Fibroblast of lung (primary cell): ENCODE measurements at regions not wholly inside any gene's neighbourhood (a gene's known extent, or its start where the extent isn't known, plus 50 kb on each side); places are given as distances from the start of the nearest gene placed in this dataset.

Experiments used
- DNase-seq, 2 donors: peaks; one replicate each; pipeline versions ENCODE4 v3.0.0 to v3.0.0-alpha.2; 2010; ENCODE audit warnings: low read depth in 2 of 2
- H2AFZ ChIP-seq: 2 replicates; pipeline ENCODE4 v1.5.1; 2012; ENCODE audit warnings: low read length, control low read depth, inconsistent platforms
- H3K27ac ChIP-seq: 2 replicates; pipeline ENCODE4 v1.5.1; 2011; ENCODE audit warnings: low read length, control low read depth; ENCODE audit not compliant: insufficient read depth
- H3K27me3 ChIP-seq: 2 replicates; pipeline ENCODE4 v1.5.1; 2011; ENCODE audit warnings: mild to moderate bottlenecking, low read length; ENCODE audit not compliant: control insufficient read depth, insufficient read depth
- H3K36me3 ChIP-seq: 2 replicates; pipeline ENCODE4 v1.5.1; 2011; ENCODE audit warnings: low read length; ENCODE audit not compliant: control insufficient read depth, insufficient read depth
- H3K4me1 ChIP-seq: 2 replicates; pipeline ENCODE4 v1.5.1; 2011; ENCODE audit warnings: low read length; ENCODE audit not compliant: control insufficient read depth, insufficient read depth; ENCODE audit errors: extremely low read depth
- H3K4me2 ChIP-seq: 2 replicates; pipeline ENCODE4 v1.5.1; 2011; ENCODE audit warnings: low read length, control low read depth; ENCODE audit not compliant: insufficient read depth; ENCODE audit errors: extremely low read depth
- H3K4me3 ChIP-seq, 4 experiments: fragments of 200-600 bp in 1 of 4; sonication (generic) in 1 of 4; replicated peaks in 1 of 4; 2 replicates each; pipeline ENCODE4 v1.5.1; 2011 to 2016; ENCODE audit warnings: low read length in 4 of 4, low read depth in 3 of 4, mild to moderate bottlenecking in 3 of 4, control low read depth in 2 of 4, inconsistent platforms in 1 of 4, mixed read lengths in 1 of 4; ENCODE audit not compliant: insufficient read depth in 1 of 4; ENCODE audit errors: control extremely low read depth in 1 of 4
- H3K79me2 ChIP-seq: 2 replicates; pipeline ENCODE4 v1.5.1; 2012; ENCODE audit warnings: mild to moderate bottlenecking, low read length, inconsistent platforms; ENCODE audit not compliant: control insufficient read depth, insufficient read depth
- H3K9ac ChIP-seq: 2 replicates; pipeline ENCODE4 v1.5.1; 2011; ENCODE audit warnings: mild to moderate bottlenecking, low read length, control low read depth; ENCODE audit not compliant: insufficient read depth
- H3K9me3 ChIP-seq: 2 replicates; pipeline ENCODE4 v1.5.1; 2012; ENCODE audit warnings: low read depth, low read length; ENCODE audit not compliant: control insufficient read depth, insufficient read depth
- H4K20me1 ChIP-seq: 2 replicates; pipeline ENCODE4 v1.5.1; 2011; ENCODE audit warnings: low read length; ENCODE audit not compliant: control insufficient read depth, insufficient read depth; ENCODE audit errors: extremely low read depth
- EZH2 ChIP-seq: IDR thresholded peaks from 2 replicates; pipeline ENCODE4 v1.5.1; 2012; ENCODE audit warnings: low read length, control low read depth, mild to moderate bottlenecking; ENCODE audit errors: missing control alignments
- TF ChIP-seq, protein P1 (sequence below), 2 donors: IDR thresholded peaks in 1 of 2; conservative IDR thresholded peaks in 1 of 2; 1 replicate in 1 of 2; 2 replicates in 1 of 2; pipeline ENCODE4 v1.5.1; 2011 to 2012; ENCODE audit warnings: low read length in 2 of 2, control low read depth in 1 of 2, inconsistent platforms in 1 of 2, low read depth in 1 of 2, mild to moderate bottlenecking in 1 of 2

DNA sequence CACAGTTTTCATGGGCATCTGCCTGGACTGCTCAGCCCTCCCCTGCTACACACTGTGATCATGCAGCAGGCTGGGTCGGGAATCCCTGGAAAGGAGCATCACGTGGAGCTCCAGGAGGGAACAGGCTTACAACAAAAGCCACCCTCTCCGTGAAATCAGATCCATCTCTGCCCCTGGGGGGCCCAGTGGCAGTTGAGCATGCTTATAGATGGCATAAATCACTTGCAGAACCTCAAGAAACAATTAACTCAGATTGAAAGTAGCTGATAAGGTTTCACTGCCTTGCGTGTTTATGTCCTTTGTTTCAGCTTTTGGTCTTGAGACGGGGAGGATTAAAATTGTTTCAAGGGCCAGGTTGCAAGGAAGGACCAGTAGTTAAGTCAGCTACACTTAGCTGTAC lies 354.8 kb upstream of the MEIS1 start:
- H3K9ac ChIP-seq, result no peak overlapping the region
- no peak for DNase-seq
- TF ChIP-seq, protein P1, sequence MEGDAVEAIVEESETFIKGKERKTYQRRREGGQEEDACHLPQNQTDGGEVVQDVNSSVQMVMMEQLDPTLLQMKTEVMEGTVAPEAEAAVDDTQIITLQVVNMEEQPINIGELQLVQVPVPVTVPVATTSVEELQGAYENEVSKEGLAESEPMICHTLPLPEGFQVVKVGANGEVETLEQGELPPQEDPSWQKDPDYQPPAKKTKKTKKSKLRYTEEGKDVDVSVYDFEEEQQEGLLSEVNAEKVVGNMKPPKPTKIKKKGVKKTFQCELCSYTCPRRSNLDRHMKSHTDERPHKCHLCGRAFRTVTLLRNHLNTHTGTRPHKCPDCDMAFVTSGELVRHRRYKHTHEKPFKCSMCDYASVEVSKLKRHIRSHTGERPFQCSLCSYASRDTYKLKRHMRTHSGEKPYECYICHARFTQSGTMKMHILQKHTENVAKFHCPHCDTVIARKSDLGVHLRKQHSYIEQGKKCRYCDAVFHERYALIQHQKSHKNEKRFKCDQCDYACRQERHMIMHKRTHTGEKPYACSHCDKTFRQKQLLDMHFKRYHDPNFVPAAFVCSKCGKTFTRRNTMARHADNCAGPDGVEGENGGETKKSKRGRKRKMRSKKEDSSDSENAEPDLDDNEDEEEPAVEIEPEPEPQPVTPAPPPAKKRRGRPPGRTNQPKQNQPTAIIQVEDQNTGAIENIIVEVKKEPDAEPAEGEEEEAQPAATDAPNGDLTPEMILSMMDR (conservative IDR thresholded peaks at IDR 0.05 in 1 of 2, IDR thresholded peaks at IDR 0.05 in 1 of 2; ENCODE audit: low read depth in 1 of 2, low read length in 2 of 2), result no peak
- no peak for TF ChIP-seq EZH2
- H3K4me1 ChIP-seq, result no peaks in the 10 kb centered on the region
- no peaks in the 10 kb centered on the region for H3K9me3 ChIP-seq
- H3K4me2 ChIP-seq, result no peak overlapping the region
- no peaks in the 10 kb centered on the region for H3K36me3 ChIP-seq
- H3K79me2 ChIP-seq, result no peaks in the 10 kb centered on the region
- H3K27ac ChIP-seq, result no peak overlapping the region
- no peak overlapping the region for H2AFZ ChIP-seq
- H3K4me3 ChIP-seq, result no peak overlapping the region
- H4K20me1 ChIP-seq, result no peaks in the 10 kb centered on the region
- no peaks in the 10 kb centered on the region for H3K27me3 ChIP-seq

DNA sequence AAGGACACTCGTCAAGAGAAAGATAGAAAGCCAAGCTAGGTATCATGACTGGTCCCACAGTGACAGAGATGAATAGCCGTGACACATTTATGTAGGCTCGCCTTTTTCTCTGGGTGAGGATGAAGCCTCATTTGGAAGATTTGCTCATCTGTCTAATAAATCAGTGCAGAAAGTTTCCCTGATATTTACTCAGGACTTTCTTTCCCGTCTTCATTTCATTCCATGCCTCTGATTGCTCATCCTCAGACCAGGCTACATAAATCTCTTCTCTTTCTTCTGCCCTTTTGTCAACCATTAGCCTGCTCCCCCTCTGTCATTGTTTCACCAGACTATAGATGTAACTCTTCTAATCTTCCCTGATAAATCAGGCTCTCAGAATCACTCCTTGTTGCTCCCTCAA lies 361.8 kb upstream of the MEIS1 start:
- H3K4me2 ChIP-seq, result no peak overlapping the region
- H3K27me3 ChIP-seq, result no peaks in the 10 kb centered on the region
- no peak overlapping the region for H2AFZ ChIP-seq
- H3K36me3 ChIP-seq, result no peaks in the 10 kb centered on the region
- no peak for TF ChIP-seq EZH2
- TF ChIP-seq, protein P1 (conservative IDR thresholded peaks at IDR 0.05 in 1 of 2, IDR thresholded peaks at IDR 0.05 in 1 of 2; ENCODE audit: low read depth in 1 of 2, low read length in 2 of 2), result no peak
- H3K27ac ChIP-seq, result no peak overlapping the region
- H3K9me3 ChIP-seq, result no peaks in the 10 kb centered on the region
- no peak overlapping the region for H3K9ac ChIP-seq
- no peak overlapping the region for H3K4me3 ChIP-seq
- no peaks in the 10 kb centered on the region for H3K4me1 ChIP-seq
- DNase-seq, result no peak
- H3K79me2 ChIP-seq, result no peaks in the 10 kb centered on the region
- H4K20me1 ChIP-seq, result no peaks in the 10 kb centered on the region

DNA sequence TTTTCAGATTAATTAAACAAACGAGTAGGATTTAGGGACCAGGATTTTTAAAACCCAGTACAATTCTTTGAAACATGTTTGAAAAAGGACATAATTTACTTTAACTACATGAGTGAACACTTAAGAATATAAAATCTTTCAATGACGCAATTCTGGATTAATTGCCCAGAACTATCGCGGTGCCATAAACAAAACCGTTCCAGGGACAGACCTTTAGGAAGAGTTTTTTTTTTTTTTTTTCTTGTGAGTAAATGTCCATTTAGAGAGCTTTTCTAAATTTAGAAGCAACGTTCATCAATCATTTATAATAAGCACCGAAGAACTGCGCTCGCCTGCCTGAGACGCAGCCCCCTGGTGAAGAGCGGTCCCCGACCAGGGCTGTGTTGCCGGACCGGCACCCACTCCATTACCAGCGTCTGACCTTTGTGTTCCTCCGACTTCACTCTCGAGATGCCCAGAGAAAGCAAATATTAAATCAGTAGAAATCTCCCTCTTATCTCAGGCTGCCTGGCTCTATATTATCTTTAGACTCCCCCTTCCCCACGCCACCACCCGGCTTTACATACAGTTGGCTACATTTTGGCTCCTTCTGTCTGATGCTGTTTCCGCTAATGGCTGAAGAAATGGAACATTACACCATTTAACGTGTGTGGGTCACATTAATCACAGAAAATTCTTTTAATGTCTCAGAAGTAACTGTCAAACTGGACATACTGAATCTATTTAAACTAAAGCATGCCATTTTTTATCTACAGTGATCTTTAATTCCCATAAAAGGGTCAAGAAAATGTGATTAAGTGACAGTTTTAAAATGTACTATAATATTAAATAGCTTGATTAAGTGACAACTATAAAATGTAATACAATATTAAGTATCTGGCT lies 364.0 kb upstream of the MEIS1 start:
- H3K27me3 ChIP-seq, result no peaks in the 10 kb centered on the region
- DNase-seq, result peak in 1 of 2 donors; percentile 34
- no peak overlapping the region for H3K4me2 ChIP-seq
- no peak overlapping the region for H3K27ac ChIP-seq
- H3K79me2 ChIP-seq, result no peaks in the 10 kb centered on the region
- no peaks in the 10 kb centered on the region for H3K4me1 ChIP-seq
- H3K36me3 ChIP-seq, result no peaks in the 10 kb centered on the region
- no peak overlapping the region for H2AFZ ChIP-seq
- H4K20me1 ChIP-seq, result no peaks in the 10 kb centered on the region
- TF ChIP-seq, protein P1 (conservative IDR thresholded peaks at IDR 0.05 in 1 of 2, IDR thresholded peaks at IDR 0.05 in 1 of 2; ENCODE audit: low read depth in 1 of 2, low read length in 2 of 2), result no peak
- no peak for TF ChIP-seq EZH2
- H3K4me3 ChIP-seq, result peak overlapping the region in 1 of 4 experiments; percentile 33
- no peaks in the 10 kb centered on the region for H3K9me3 ChIP-seq
- no peak overlapping the region for H3K9ac ChIP-seq
